ENCODE measurements at regions not wholly inside any gene's neighbourhood (a gene's known extent, or its start where the extent isn't known, plus 50 kb on each side); places are given as distances from the start of the nearest gene placed in this dataset.

DNA sequence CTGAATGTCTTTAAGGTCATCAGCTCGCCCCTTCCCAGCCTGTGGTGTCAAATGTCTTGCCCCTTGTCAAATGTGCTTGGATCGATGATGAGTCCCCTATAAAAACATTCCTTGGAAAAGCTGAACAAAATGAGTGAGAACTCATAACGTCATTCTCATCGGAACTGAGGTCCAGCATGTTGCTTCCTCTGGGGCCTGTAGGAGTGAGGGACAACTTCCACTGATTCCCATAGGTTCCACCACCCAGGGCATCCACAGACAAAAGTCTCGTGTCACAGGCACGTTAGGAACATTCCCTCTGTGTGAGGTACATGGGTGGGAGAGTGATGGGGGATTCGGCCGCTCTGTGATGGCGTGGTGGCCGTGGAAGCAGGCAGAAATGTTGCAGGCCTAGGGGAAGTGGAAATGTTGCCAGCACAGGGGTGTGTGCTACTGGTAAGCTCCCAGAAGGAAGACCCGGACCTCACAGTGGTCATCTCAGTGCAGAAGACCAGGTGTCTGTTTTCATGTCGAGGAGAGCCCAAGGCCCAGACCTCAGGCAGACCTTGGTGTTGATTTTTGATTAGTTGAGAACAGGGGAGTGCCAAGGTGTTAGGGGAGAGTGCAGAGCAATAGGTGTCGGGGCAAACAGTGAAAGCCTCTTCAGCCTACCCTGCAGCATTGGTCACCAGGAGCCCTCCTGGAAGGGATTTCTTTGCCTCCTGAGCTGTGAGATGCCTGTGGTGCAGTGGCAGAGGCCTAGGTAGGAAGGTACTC is 96.8 kb downstream of the SNRPN start:
- no peak overlapping the region for H3K9ac ChIP-seq (ENCODE audit: low read length)

DNA sequence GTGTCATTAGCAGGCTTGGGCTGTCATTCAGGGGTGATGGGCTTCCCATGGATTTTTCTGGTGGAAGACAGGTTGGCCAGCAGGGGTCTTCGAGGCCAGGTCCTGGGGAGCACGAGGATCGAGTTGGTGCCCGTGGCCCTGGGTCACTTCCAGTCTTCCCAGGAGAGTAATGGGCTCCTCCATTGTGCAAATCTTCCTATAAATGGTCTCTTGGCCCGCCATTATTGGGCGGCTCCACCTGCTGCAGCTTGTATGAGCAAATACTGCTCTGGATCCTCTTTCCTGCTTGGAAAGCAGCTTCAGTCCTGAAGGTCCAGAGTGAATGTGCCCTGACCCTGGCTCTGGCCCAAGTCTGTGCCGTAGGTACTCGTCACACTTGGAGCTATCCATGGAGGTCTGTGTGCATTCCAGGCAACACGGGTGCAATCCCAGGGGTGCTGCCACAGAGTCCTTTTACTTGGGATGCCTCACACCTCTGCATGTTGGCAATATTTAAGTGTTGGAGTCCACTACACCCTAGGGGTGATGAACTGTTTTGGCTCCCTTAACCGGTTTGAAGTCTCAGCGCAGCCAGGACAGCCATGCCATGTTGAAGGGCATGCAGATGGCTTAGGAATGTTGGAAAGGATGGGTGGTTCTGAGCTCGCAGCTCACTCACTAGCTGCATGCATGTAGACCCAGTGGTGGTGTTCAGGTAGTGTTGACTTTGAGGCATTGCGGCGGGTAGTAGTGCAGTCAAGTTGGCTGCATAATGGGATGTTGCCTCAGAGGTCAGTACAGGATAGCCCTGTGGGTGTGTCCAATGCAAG is 97.6 kb downstream of the SNRPN start:
- no peaks in the 10 kb centered on the region for H3K4me1 ChIP-seq (ENCODE audit: control insufficient read depth, insufficient read depth, low read length)
- H3K4me3 ChIP-seq (ENCODE audit: low read length): no peak overlapping the region
- H3K9ac ChIP-seq (ENCODE audit: low read length): no peak overlapping the region
- peaks cover 58% of the 10 kb centered on the region for H3K9me3 ChIP-seq (ENCODE audit: control insufficient read depth, low read length)
- peaks cover 22% of the 10 kb centered on the region for H3K36me3 ChIP-seq (ENCODE audit: control insufficient read depth, insufficient read depth, low read length)
- no peaks in the 10 kb centered on the region for H3K27me3 ChIP-seq (ENCODE audit: control insufficient read depth, insufficient read depth, low read length)

More for the DNA sequence above, 96.8 kb downstream of the SNRPN start:
- no peaks in the 10 kb centered on the region for H3K27me3 ChIP-seq (ENCODE audit: control insufficient read depth, insufficient read depth, low read length)
- H3K36me3 ChIP-seq (ENCODE audit: control insufficient read depth, insufficient read depth, low read length): peaks cover 22% of the 10 kb centered on the region
- H3K4me3 ChIP-seq (ENCODE audit: low read length): no peak overlapping the region
- H3K4me1 ChIP-seq (ENCODE audit: control insufficient read depth, insufficient read depth, low read length): no peaks in the 10 kb centered on the region
- peaks cover 55% of the 10 kb centered on the region for H3K9me3 ChIP-seq (ENCODE audit: control insufficient read depth, low read length)

- Histone ChIP-seq H3K9ac (ENCODE audit: low read length) (no peak overlapping the region), H3K9me3 (ENCODE audit: control insufficient read depth, low read length) (peaks cover 66% of the 10 kb centered on the region), H3K4me3 (ENCODE audit: low read length) (no peak overlapping the region), H3K36me3 (ENCODE audit: control insufficient read depth, insufficient read depth, low read length) (peaks cover 22% of the 10 kb centered on the region), H3K27me3 (ENCODE audit: control insufficient read depth, insufficient read depth, low read length) (no peaks in the 10 kb centered on the region), H3K4me1 (ENCODE audit: control insufficient read depth, insufficient read depth, low read length) (no peaks in the 10 kb centered on the region)
Measured at GRCh38 chr15:25053000-25053815, 98.4 kb downstream of the SNRPN start.

DNA sequence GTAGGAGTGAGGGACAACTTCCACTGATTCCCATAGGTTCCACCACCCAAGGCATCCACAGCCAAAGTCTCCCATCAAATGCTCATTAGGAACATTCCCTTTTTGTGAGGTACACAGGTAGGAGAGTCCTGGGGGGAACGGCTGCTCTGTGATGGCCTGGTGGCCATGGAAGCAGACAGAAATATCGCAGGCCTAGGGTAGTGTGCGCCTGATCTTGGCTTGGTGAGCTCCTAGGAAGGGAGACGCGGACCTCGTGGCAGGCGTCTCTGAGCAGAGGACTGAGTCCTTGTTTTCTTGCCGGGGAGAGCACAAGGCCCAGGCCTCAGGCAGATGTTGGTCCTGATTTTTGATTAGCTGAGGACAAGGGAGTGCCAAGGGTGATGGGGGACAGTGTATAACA is 99.5 kb downstream of the SNRPN start:
- no peak overlapping the region for H3K9ac ChIP-seq (ENCODE audit: low read length)
- H3K36me3 ChIP-seq (ENCODE audit: control insufficient read depth, insufficient read depth, low read length): peaks cover 22% of the 10 kb centered on the region
- peaks cover 75% of the 10 kb centered on the region for H3K9me3 ChIP-seq (ENCODE audit: control insufficient read depth, low read length)
- no peaks in the 10 kb centered on the region for H3K4me1 ChIP-seq (ENCODE audit: control insufficient read depth, insufficient read depth, low read length)
- H3K27me3 ChIP-seq (ENCODE audit: control insufficient read depth, insufficient read depth, low read length): no peaks in the 10 kb centered on the region
- no peak overlapping the region for H3K4me3 ChIP-seq (ENCODE audit: low read length)

DNA sequence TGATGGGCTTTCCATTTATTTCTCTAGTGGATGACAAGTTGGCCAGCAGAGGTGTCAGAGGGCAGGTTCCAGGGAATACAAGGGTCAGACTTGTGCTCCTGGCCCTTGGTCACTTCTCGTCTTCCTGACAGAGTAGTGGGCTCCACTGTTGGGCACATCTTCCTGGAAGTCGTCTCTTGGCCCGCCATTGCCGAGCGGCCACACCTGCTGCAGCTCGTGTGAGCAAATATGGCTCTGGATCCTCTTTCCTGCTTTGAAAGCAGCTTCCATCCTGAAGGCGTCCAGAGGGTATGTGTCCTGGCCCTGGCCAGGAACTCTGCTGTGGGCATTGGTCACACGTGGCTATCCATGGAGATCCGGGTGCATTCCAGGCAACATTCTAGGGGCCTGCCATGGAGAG is 100.2 kb downstream of the SNRPN start:
- Histone ChIP-seq H3K9ac (ENCODE audit: low read length) (no peak overlapping the region), H3K4me3 (ENCODE audit: low read length) (no peak overlapping the region), H3K27me3 (ENCODE audit: control insufficient read depth, insufficient read depth, low read length) (no peaks in the 10 kb centered on the region), H3K9me3 (ENCODE audit: control insufficient read depth, low read length) (peaks cover 81% of the 10 kb centered on the region), H3K4me1 (ENCODE audit: control insufficient read depth, insufficient read depth, low read length) (no peaks in the 10 kb centered on the region), H3K36me3 (ENCODE audit: control insufficient read depth, insufficient read depth, low read length) (peaks cover 22% of the 10 kb centered on the region)

DNA sequence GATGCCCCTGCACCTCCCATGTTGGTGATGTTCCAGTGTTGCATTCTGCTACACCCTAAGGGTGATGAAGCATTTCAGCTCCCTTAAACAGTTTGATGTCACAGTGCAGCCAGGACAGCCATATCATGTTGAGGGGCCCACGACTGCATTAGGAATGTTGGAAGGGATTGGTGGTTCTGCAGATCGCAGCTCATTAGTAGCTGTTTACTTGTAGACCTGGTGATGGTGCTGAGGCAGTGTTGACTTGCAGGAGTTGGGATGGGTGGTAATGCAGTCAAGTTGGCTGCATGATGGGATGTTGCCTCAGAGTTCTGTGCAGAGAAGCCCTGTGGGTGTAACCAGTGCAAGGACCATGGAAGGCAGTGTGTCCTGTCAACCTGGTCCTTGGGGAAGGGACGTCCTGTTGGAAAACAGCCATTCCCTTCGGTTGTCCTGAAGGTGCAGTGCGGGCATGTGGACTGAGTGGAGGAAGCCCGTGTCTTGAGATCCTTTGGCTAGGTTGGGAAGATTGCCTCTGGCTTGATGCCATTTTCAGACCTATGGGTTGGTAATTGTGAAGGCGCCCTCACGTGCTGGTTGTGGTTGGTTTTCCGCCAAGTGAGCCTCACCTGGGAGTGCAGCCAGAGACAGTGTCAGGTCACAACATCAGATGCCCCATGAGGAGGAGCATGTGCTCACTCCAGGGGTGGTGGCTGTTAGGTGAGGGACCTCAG is 100.7 kb downstream of the SNRPN start:
- Histone ChIP-seq H3K9ac (ENCODE audit: low read length) (no peak overlapping the region), H3K9me3 (ENCODE audit: control insufficient read depth, low read length) (peaks cover 81% of the 10 kb centered on the region), H3K36me3 (ENCODE audit: control insufficient read depth, insufficient read depth, low read length) (peaks cover 26% of the 10 kb centered on the region), H3K4me1 (ENCODE audit: control insufficient read depth, insufficient read depth, low read length) (no peaks in the 10 kb centered on the region), H3K27me3 (ENCODE audit: control insufficient read depth, insufficient read depth, low read length) (no peaks in the 10 kb centered on the region), H3K4me3 (ENCODE audit: low read length) (no peak overlapping the region)

- Histone ChIP-seq H3K27me3 (ENCODE audit: control insufficient read depth, insufficient read depth, low read length) (no peaks in the 10 kb centered on the region), H3K4me1 (ENCODE audit: control insufficient read depth, insufficient read depth, low read length) (no peaks in the 10 kb centered on the region), H3K4me3 (ENCODE audit: low read length) (no peak overlapping the region), H3K36me3 (ENCODE audit: control insufficient read depth, insufficient read depth, low read length) (peaks cover 33% of the 10 kb centered on the region), H3K9ac (ENCODE audit: low read length) (no peak overlapping the region), H3K9me3 (ENCODE audit: control insufficient read depth, low read length) (peaks cover 81% of the 10 kb centered on the region)
Measured at GRCh38 chr15:25056484-25057425, 102.0 kb downstream of the SNRPN start.

DNA sequence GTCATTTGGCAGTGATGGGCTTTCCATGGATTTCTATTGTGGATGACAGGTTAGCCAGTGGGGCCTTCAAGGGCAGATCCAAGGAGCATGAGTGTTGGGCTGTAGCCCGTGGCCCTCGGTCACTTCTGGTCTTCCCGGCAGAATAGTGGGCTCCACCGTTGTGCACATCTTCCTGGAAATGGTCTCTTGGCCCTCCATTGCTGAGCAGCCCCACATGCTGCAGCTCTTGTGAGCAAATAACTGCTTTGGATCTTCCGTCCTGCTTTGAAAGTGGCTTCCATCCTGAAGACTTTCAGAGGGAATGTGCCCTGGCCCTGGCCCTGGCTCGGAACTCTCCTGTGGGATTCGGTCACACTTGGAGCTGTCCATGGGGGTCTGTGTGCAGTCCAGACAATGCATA is 102.8 kb downstream of the SNRPN start:
- H3K9me3 ChIP-seq (ENCODE audit: control insufficient read depth, low read length): peaks cover 81% of the 10 kb centered on the region
- no peaks in the 10 kb centered on the region for H3K27me3 ChIP-seq (ENCODE audit: control insufficient read depth, insufficient read depth, low read length)
- no peaks in the 10 kb centered on the region for H3K4me1 ChIP-seq (ENCODE audit: control insufficient read depth, insufficient read depth, low read length)
- H3K9ac ChIP-seq (ENCODE audit: low read length): no peak overlapping the region
- no peak overlapping the region for H3K4me3 ChIP-seq (ENCODE audit: low read length)
- H3K36me3 ChIP-seq (ENCODE audit: control insufficient read depth, insufficient read depth, low read length): peaks cover 30% of the 10 kb centered on the region

GRCh38 chr15:25058080-25058785 is 103.4 kb downstream of the SNRPN start:
- peaks cover 87% of the 10 kb centered on the region for H3K9me3 ChIP-seq (ENCODE audit: control insufficient read depth, low read length)
- no peaks in the 10 kb centered on the region for H3K4me1 ChIP-seq (ENCODE audit: control insufficient read depth, insufficient read depth, low read length)
- H3K4me3 ChIP-seq (ENCODE audit: low read length): no peak overlapping the region
- H3K36me3 ChIP-seq (ENCODE audit: control insufficient read depth, insufficient read depth, low read length): peaks cover 28% of the 10 kb centered on the region
- no peaks in the 10 kb centered on the region for H3K27me3 ChIP-seq (ENCODE audit: control insufficient read depth, insufficient read depth, low read length)
- H3K9ac ChIP-seq (ENCODE audit: low read length): no peak overlapping the region

DNA sequence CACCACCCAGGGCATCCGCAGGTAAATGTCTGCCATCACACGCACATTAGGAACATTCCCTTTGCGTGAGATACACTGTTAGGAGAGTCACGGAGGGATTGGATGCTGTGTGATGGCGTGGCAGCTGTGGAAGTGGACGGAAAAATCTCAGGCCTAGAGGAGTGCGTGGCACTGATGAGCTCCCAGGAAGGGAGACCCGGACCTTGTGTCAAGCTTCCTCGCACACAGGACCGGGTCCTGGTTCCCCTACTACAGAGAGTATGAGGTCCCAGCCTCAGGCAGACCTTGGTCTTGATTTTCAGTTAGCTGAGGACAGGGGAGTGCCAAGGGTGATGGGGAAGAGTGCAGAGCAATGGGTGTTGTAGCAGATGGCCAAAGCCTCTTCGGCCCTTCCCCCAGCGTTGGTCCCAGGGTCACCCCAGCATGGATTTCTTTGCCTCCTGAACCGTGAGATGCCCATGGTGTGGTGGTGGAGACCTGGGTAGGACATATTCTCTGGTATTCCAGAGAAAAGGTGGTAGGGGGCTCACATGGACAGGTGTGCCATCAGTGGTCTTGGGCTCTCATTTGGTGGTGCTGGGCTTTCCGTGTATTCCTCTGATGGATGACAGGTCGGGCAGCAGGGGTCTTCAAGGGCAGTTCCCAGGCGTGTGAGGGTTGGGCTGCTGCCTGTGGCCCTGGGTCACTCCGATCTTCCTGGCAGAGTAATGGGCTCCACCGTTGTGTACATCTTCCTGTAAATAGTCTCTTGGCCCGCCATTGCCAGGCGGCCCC is 105.1 kb downstream of the SNRPN start:
- H3K4me3 ChIP-seq (ENCODE audit: low read length): no peak overlapping the region
- no peaks in the 10 kb centered on the region for H3K27me3 ChIP-seq (ENCODE audit: control insufficient read depth, insufficient read depth, low read length)
- peaks cover 96% of the 10 kb centered on the region for H3K9me3 ChIP-seq (ENCODE audit: control insufficient read depth, low read length)
- H3K9ac ChIP-seq (ENCODE audit: low read length): no peak overlapping the region
- peaks cover 28% of the 10 kb centered on the region for H3K36me3 ChIP-seq (ENCODE audit: control insufficient read depth, insufficient read depth, low read length)
- no peaks in the 10 kb centered on the region for H3K4me1 ChIP-seq (ENCODE audit: control insufficient read depth, insufficient read depth, low read length)
